Astrocyte of the cerebellum (primary cell): ENCODE measurements at regions not wholly inside any gene's neighbourhood (a gene's known extent, or its start where the extent isn't known, plus 50 kb on each side); places are given as distances from the start of the nearest gene placed in this dataset.

Experiments used
- DNase-seq: peaks from one replicate; pipeline ENCODE4 v3.0.0-alpha.2; 2011; ENCODE audit warnings: low read depth
- H3K4me3 ChIP-seq: 2 replicates; pipeline ENCODE4 v1.5.1; 2011; ENCODE audit warnings: mild to moderate bottlenecking, low read depth, low read length, moderate library complexity
- CTCF ChIP-seq: IDR thresholded peaks from 2 replicates; pipeline ENCODE4 v1.5.1; 2012; ENCODE audit warnings: low read length, low read depth, moderate library complexity, mild to moderate bottlenecking; ENCODE audit errors: missing control alignments
- in situ Hi-C: cut with HindIII; loops from 2 replicates; pipeline ENCODE4 v1.10.0; 2017; ENCODE audit warnings: low sequenced_read_pairs

DNA sequence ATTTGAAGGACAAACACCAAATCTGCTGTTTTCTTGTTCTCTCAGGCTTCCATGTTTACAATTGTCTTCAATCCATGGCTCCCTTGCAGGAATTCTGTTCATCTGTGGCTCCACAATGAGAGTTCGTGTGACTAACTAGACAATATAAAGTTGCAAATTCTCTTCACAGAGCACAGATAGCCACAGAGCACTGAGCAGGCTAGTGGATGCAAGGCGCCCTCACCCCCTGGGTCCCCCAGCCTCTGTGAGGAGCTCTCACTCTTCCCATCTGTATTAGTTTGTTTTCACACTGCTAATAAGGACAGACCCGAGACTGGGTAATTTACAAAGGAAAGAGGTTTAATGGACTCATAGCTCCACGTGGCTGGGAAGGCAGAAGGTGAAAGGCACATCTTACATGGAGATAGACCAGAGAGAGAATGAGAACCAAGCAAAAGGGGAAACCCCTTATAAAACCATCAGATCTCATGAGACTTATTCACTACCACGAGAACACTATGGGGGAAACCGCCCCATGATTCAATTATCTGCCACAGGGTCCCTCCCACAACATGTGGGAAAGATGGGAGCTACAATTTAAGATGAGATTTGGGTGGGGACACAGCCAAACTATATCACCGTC lies 82.5 kb upstream of the STX18 start:
- in situ Hi-C loops, result no loop called here
- TF ChIP-seq CTCF, result no peak
- H3K4me3 ChIP-seq, result no peak overlapping the region
- DNase-seq, result no peak

- in situ Hi-C loops, result no loop called here
- TF ChIP-seq CTCF, result no peak
- H3K4me3 ChIP-seq, result no peak overlapping the region
- DNase-seq, result no peak
Observed at GRCh38 chr4:4619821-4620220, 78.0 kb upstream of the STX18 start.

DNA sequence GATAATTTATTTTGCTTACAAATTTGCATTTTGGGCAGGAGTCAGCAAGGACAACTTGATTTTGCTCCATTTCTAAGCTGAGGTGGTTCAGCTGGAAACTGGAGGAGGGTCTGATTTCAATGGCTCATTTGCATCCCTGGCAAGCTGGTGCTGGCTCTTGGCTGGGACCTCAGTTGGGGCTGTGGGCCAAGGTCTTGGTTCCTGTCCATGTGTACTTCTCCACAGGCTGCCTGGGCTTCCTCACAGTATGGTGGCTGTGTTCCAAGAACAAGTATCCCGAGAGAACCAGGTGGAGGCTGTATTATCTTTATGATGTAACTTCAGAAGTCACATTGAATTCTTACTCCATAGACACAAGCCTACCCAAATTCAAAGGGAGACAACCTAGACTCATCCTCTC lies 77.0 kb upstream of the STX18 start:
- TF ChIP-seq CTCF, result no peak

DNA sequence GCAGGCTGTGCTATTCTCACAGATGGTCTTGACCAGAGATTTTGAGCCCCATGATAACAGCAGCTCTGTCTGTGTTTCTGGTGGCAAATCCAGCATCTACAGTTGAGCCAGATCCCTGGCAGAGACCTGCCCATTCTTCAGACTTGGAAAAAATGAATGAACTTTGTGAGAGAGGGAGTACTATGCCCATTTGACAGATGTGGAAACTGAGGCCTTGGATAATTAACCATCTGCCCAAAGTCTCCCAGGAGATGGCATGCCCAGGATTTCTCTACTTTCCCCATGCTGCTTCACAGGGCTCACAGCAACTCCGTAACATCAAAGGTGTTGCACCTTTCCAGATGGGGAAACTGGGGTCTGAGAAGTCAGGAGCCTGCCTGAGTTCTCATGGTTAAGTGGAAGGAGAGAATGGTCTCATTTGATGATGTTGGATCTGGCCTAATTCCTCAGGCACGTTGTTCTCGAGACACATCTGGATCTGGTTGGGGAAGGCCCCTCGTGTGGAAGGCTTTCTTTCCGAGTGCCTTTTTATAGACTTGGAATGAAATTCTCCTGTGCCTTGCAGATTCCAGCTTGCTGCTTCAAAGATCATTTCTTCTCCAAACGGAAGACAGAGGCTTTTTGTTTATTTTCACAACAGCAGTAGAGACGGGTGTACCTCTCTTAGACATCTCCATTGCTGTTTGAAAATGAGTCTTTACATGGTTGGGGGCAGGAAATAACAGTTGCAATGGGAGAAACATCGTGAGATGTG lies 73.3 kb upstream of the STX18 start:
- in situ Hi-C loops, result no loop called here
- no peak for TF ChIP-seq CTCF
- peak; percentile 12 for DNase-seq
- H3K4me3 ChIP-seq, result no peak overlapping the region

More for the DNA sequence above, 77.0 kb upstream of the STX18 start:
- H3K4me3 ChIP-seq, result no peak overlapping the region
- in situ Hi-C loops, result no loop called here
- DNase-seq, result peak; percentile 88

DNA sequence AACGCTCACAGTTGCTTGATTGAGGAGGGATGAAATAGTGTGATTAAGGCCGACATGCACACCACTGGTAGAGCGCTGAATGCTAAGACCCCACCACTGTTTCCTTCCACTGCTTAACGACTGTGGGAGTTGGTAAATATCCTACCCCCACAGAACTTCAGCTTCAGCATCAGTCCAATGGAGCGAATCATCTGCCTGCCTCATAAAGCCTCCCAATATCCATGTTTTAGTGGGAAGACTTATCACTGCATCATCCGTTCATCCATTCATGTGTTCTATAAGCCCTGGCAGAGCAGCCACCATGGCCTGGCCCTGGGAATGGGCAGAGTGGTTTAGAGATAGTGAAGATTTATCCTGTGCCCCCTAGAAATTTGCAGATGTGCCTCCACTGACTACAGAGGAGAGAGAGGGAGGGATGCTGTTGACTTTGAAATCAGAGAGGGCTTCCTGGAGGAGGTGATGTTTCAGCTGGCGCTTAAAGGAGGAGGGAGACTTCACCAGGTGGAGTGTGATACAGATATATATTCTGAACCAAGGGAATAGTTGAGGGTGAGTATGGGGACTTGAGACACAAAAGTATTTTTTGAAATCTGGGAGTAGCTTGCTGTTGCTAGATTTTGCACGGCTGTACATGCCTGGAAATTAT lies 71.9 kb upstream of the STX18 start:
- DNase-seq, result no peak
- TF ChIP-seq CTCF, result no peak
- H3K4me3 ChIP-seq, result no peak overlapping the region
- in situ Hi-C loops, result no loop called here

GRCh38 chr4:4613126-4613465 lies 71.2 kb upstream of the STX18 start:
- H3K4me3 ChIP-seq, result no peak overlapping the region
- no peak for TF ChIP-seq CTCF
- in situ Hi-C loops, result no loop called here
- DNase-seq, result no peak
